LNCAP (cell line): ENCODE measurements at regions not wholly inside any gene's neighbourhood (a gene's known extent, or its start where the extent isn't known, plus 50 kb on each side); places are given as distances from the start of the nearest gene placed in this dataset.

Source experiments
- CTCF ChIP-seq: fragments of 450-650 bp; IDR thresholded peaks from 2 replicates; pipeline ENCODE4 v1.5.1; 2017; ENCODE audit warnings: mild to moderate bottlenecking

- TF ChIP-seq CTCF, result no peak
These were observed 258.7 kb upstream of the ADGRL4 start for GRCh38 chr1:79264975-79265818.

- no peak for TF ChIP-seq CTCF
These were observed 257.8 kb upstream of the ADGRL4 start for GRCh38 chr1:79264285-79264684.

- no peak for TF ChIP-seq CTCF
These were observed 256.3 kb upstream of the ADGRL4 start for GRCh38 chr1:79262745-79263258.

- peak; percentile 82 for TF ChIP-seq CTCF
These were observed 253.1 kb upstream of the ADGRL4 start for GRCh38 chr1:79259390-79260336.

GRCh38 chr1:79255421-79255820 lies 248.9 kb upstream of the ADGRL4 start:
- TF ChIP-seq CTCF, result no peak

GRCh38 chr1:79252598-79252997 lies 246.1 kb upstream of the ADGRL4 start:
- TF ChIP-seq CTCF, result no peak

- no peak for TF ChIP-seq CTCF
These were observed 233.3 kb upstream of the ADGRL4 start for GRCh38 chr1:79239840-79240239.
